Natural killer cell (primary cell): ENCODE measurements at regions not wholly inside any gene's neighbourhood (a gene's known extent, or its start where the extent isn't known, plus 50 kb on each side); places are given as distances from the start of the nearest gene placed in this dataset.

Source experiments
- ATAC-seq, 3 donors: fragments of 150-1000 bp in 2 of 3; fragments of 200-7000 bp in 1 of 3; cut with Tn5 transposase; 1 replicate in 1 of 3; 2 replicates in 2 of 3; pipeline ENCODE4 v1.10.0; 2021; ENCODE audit warnings: mild to moderate bottlenecking in 2 of 3, moderate library complexity in 2 of 3
- DNase-seq, 2 donors: peaks; one replicate each; pipeline versions ENCODE4 v3.0.0 to v3.0.0-alpha.2; 2013 to 2021; ENCODE audit warnings: mixed read lengths in 1 of 2
- H3K27ac ChIP-seq: one replicate; pipeline ENCODE4 v1.5.1; 2013; ENCODE audit warnings: mild to moderate bottlenecking, low read length
- H3K27me3 ChIP-seq: one replicate; pipeline ENCODE4 v1.6.1; 2013; ENCODE audit warnings: low read length; ENCODE audit not compliant: control insufficient read depth, insufficient read depth
- H3K36me3 ChIP-seq: one replicate; pipeline ENCODE4 v1.6.1; 2013; ENCODE audit warnings: low read length; ENCODE audit not compliant: control insufficient read depth, insufficient read depth
- H3K4me1 ChIP-seq: one replicate; pipeline ENCODE4 v1.6.1; 2013; ENCODE audit warnings: low read length; ENCODE audit not compliant: control insufficient read depth, insufficient read depth
- H3K4me3 ChIP-seq: one replicate; pipeline ENCODE4 v1.5.1; 2013; ENCODE audit warnings: low read length
- H3K9me3 ChIP-seq: one replicate; pipeline ENCODE4 v1.6.1; 2013; ENCODE audit warnings: low read length; ENCODE audit not compliant: control insufficient read depth, insufficient read depth
- H3K27ac Mint-ChIP-seq, 2 donors: one replicate each; pipeline ENCODE4 v1.8.0; 2022; ENCODE audit warnings: mild to moderate bottlenecking in 2 of 2, mixed read lengths in 2 of 2, moderate library complexity in 1 of 2
- H3K27me3 Mint-ChIP-seq, 2 donors: one replicate each; pipeline ENCODE4 v1.8.0; 2022; ENCODE audit warnings: low read depth in 2 of 2, mixed read lengths in 2 of 2
- H3K36me3 Mint-ChIP-seq: one replicate; pipeline ENCODE4 v1.8.0; 2022; ENCODE audit warnings: mixed read lengths
- H3K4me1 Mint-ChIP-seq, 2 donors: one replicate each; pipeline ENCODE4 v1.8.0; 2022; ENCODE audit warnings: mixed read lengths in 2 of 2
- H3K4me3 Mint-ChIP-seq: one replicate; pipeline ENCODE4 v1.8.0; 2022; ENCODE audit warnings: mild to moderate bottlenecking, moderate library complexity, mixed read lengths
- H3K9me3 Mint-ChIP-seq, 2 donors: one replicate each; pipeline ENCODE4 v1.8.0; 2022; ENCODE audit warnings: mixed read lengths in 2 of 2
- CTCF ChIP-seq: fragments of 200-600 bp; IDR thresholded peaks from one replicate; pipeline ENCODE4 v1.8.0; 2022; ENCODE audit warnings: antibody characterized with exemption
- WGBS: methylation state at CpG from one replicate; pipeline ENCODE4 v1.1.7; 2013; ENCODE audit warnings: missing lambda C conversion rate; ENCODE audit not compliant: insufficient coverage; 5-methylcytosine and 5-hydroxymethylcytosine counted together
- intact Hi-C: fragments of 100-400 bp; cut with micrococcal nuclease; formaldehyde crosslinking; loops from one replicate; pipeline ENCODE4 v1.14.2; 2022

DNA sequence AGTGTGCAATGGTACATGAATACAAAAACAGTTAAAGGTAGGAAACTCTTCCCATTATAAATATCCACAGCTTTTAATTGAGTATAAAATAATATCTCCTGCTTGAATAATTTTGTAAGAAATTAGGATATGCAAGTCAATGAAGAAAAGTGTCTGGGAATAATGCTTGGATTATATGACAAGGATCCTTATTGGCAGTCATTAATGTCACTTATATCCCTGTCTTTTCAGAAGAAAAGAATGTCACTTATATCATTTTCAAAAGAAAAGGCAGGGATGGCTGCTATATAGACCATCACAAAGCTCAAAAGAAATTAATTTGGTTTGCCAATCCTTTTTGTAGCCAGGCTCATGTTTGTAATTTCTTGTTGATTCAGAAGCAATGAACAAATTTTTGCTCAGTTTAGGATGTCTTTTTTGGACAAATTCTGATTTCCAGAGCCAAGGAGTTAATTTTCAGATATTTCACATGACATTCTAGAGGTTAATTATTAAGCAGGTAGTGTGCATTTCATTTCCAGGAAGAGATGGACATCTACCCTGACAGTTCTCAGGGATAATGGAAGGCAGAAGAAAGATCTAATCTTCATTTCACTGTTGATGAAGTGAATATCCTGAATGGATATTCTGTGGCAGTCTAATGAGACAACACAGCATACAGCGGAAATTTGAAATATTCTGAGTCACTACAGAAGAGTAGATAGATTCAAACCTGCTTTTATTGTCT is 299.8 kb downstream of the RPS29 start:
- Mint-ChIP-seq H3K27me3 (peaks cover 7% of the 10 kb centered on the region in 2 donors), H3K36me3 (no peaks in the 10 kb centered on the region), H3K9me3 (peaks cover 0 to 5% of the 10 kb centered on the region in 2 donors), H3K4me1 (no peaks in the 10 kb centered on the region), H3K4me3 (no peak overlapping the region), H3K27ac (no peak overlapping the region)
- ATAC-seq (no peak), DNase-seq (no peak)
- Histone ChIP-seq H3K9me3 (no peaks in the 10 kb centered on the region), H3K36me3 (no peaks in the 10 kb centered on the region), H3K27ac (no peak overlapping the region), H3K4me3 (no peak overlapping the region), H3K27me3 (no peaks in the 10 kb centered on the region), H3K4me1 (no peaks in the 10 kb centered on the region)
- no peak for TF ChIP-seq CTCF
- intact Hi-C loops = no loop called here
- WGBS = 83% methylated on average over 1 of the region's 1 CpG

- H3K9me3 ChIP-seq = no peaks in the 10 kb centered on the region
- intact Hi-C loops = no loop called here
- 33% methylated on average over 1 of the region's 1 CpG for WGBS
- no peaks in the 10 kb centered on the region for H3K4me1 Mint-ChIP-seq
- TF ChIP-seq CTCF = no peak
- H3K27ac Mint-ChIP-seq = no peak overlapping the region
- no peaks in the 10 kb centered on the region for H3K4me1 ChIP-seq
- H3K36me3 Mint-ChIP-seq = no peaks in the 10 kb centered on the region
- DNase-seq = no peak
- no peaks in the 10 kb centered on the region for H3K36me3 ChIP-seq
- H3K27ac ChIP-seq = no peak overlapping the region
- no peak for ATAC-seq
- H3K27me3 Mint-ChIP-seq = peaks cover 8 to 13% of the 10 kb centered on the region in 2 donors
- peaks cover 2 to 4% of the 10 kb centered on the region in 2 donors for H3K9me3 Mint-ChIP-seq
- H3K4me3 Mint-ChIP-seq = no peak overlapping the region
- H3K27me3 ChIP-seq = no peaks in the 10 kb centered on the region
- H3K4me3 ChIP-seq = no peak overlapping the region
These were observed 305.6 kb downstream of the RPS29 start for GRCh38 chr14:49280566-49280965.

DNA sequence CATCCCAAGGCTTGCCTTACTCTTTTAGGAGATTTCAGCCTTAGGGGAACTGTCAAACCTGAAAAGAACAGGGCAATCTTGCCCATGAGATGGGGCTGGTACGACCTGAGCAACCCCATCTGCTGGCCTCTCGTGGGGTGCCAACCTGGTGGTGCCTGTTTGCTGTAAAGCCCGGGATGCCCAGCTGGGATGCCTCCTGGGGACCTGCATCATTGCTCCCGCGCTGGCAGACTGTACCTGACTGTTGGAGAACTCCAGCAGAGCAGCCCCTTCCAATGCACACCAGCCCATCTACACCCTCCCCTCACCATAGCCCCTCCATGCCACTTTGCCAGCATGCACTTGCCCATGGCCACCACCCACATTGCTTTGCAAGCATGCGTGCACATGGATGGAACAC is 335.7 kb downstream of the RPS29 start:
- Histone ChIP-seq H3K9me3 (no peaks in the 10 kb centered on the region), H3K27me3 (no peaks in the 10 kb centered on the region), H3K4me3 (no peak overlapping the region), H3K27ac (no peak overlapping the region), H3K4me1 (no peaks in the 10 kb centered on the region), H3K36me3 (no peaks in the 10 kb centered on the region)
- intact Hi-C loops = no loop called here
- Mint-ChIP-seq H3K27ac (no peak overlapping the region), H3K4me3 (no peak overlapping the region), H3K36me3 (no peaks in the 10 kb centered on the region), H3K27me3 (no peaks in the 10 kb centered on the region), H3K4me1 (no peaks in the 10 kb centered on the region), H3K9me3 (peaks cover 5 to 8% of the 10 kb centered on the region in 2 donors)
- ATAC-seq (peak in 1 of 3 donors; percentile 17), DNase-seq (no peak)
- WGBS = 88% methylated on average over 6 of the region's 6 CpGs
- no peak for TF ChIP-seq CTCF

GRCh38 chr14:49250109-49250508 is 336.1 kb downstream of the RPS29 start:
- Mint-ChIP-seq H3K9me3 (peaks cover 5 to 10% of the 10 kb centered on the region in 2 donors), H3K27ac (no peak overlapping the region), H3K4me1 (no peaks in the 10 kb centered on the region), H3K4me3 (no peak overlapping the region), H3K36me3 (no peaks in the 10 kb centered on the region), H3K27me3 (peaks cover 0 to 2% of the 10 kb centered on the region in 2 donors)
- Histone ChIP-seq H3K9me3 (no peaks in the 10 kb centered on the region), H3K27me3 (no peaks in the 10 kb centered on the region), H3K36me3 (no peaks in the 10 kb centered on the region), H3K4me1 (no peaks in the 10 kb centered on the region), H3K27ac (no peak overlapping the region), H3K4me3 (no peak overlapping the region)
- ATAC-seq (no peak), DNase-seq (no peak)
- no peak for TF ChIP-seq CTCF
- intact Hi-C loops = no loop called here
- WGBS = 88% methylated on average over 4 of the region's 4 CpGs
